ENCODE measurements at regions not wholly inside any gene's neighbourhood (a gene's known extent, or its start where the extent isn't known, plus 50 kb on each side); places are given as distances from the start of the nearest gene placed in this dataset.

GRCh38 chr11:134752964-134753770 lies 341.1 kb upstream of the B3GAT1 start:
- TF ChIP-seq CTCF (IDR thresholded peaks at IDR 0.05): no peak
- no peak for TF ChIP-seq POLR2A (IDR thresholded peaks at IDR 0.05)

All from right lobe of liver (tissue), 4 donors.